Ascending aorta (tissue), 2 donors: ENCODE measurements at regions not wholly inside any gene's neighbourhood (a gene's known extent, or its start where the extent isn't known, plus 50 kb on each side); places are given as distances from the start of the nearest gene placed in this dataset.
"Not testable (repeated sequence)": the region's sequence is repeated elsewhere in the genome, so short reads cannot be mapped to it uniquely, and the experiment has no call there.

Experiments
- DNase-seq, 2 donors: peaks; one replicate each; pipeline ENCODE4 v3.0.0-alpha.2; 2019; ENCODE audit warnings: low spot score in 2 of 2
- H3K27ac ChIP-seq, 2 donors: fragments of 200-600 bp; sonication (generic); one replicate each; pipeline ENCODE4 v1.5.1; 2016 to 2017; ENCODE audit warnings: mild to moderate bottlenecking in 1 of 2
- H3K27me3 ChIP-seq: fragments of 200-600 bp; sonication (generic); one replicate; pipeline ENCODE4 v1.5.1; 2017
- H3K36me3 ChIP-seq, 2 donors: fragments of 200-600 bp; sonication (generic); one replicate each; pipeline ENCODE4 v1.5.1; 2016
- H3K4me1 ChIP-seq, 2 donors: fragments of 200-600 bp; sonication (generic); one replicate each; pipeline ENCODE4 v1.5.1; 2016 to 2017; ENCODE audit warnings: mild to moderate bottlenecking in 1 of 2
- H3K4me3 ChIP-seq, 2 donors: fragments of 200-600 bp; sonication (generic); one replicate each; pipeline ENCODE4 v1.5.1; 2016 to 2017; ENCODE audit warnings: mild to moderate bottlenecking in 1 of 2
- H3K9me3 ChIP-seq, 2 donors: fragments of 200-600 bp; sonication (generic); one replicate each; pipeline ENCODE4 v1.5.1; 2016
- CTCF ChIP-seq, 3 experiments: fragments of 200-600 bp in 2 of 3; fragments of 450-650 bp in 1 of 3; sonication (generic) in 2 of 3; IDR thresholded peaks; one replicate each; pipeline ENCODE4 v1.5.1; 2016 to 2019; ENCODE audit warnings: antibody characterized with exemption in 3 of 3, mild to moderate bottlenecking in 1 of 3, moderate library complexity in 1 of 3
- intact Hi-C: fragments of 100-400 bp; cut with DNase I; formaldehyde crosslinking; loops from one replicate; pipeline ENCODE4 v1.15.1; 2023

- intact Hi-C loops: no loop called here
- TF ChIP-seq CTCF (IDR thresholded peaks at IDR 0.05): no peak
- DNase-seq: no peak
Observed at GRCh38 chr4:164134388-164134787, 619.5 kb upstream of the SMIM31 start.

GRCh38 chr4:164136180-164136616, 617.7 kb upstream of the SMIM31 start:
- DNase-seq: no peak
- H3K9me3 ChIP-seq: no peaks in the 10 kb centered on the region
- intact Hi-C loops: no loop called here
- no peak for TF ChIP-seq CTCF (IDR thresholded peaks at IDR 0.05)
- no peaks in the 10 kb centered on the region for H3K27me3 ChIP-seq
- H3K4me3 ChIP-seq: no peak overlapping the region
- H3K27ac ChIP-seq: no peak overlapping the region
- no peaks in the 10 kb centered on the region for H3K4me1 ChIP-seq
- H3K36me3 ChIP-seq: no peaks in the 10 kb centered on the region

More at GRCh38 chr4:164134388-164134787, 619.5 kb upstream of the SMIM31 start:
- Histone ChIP-seq H3K4me1 (no peaks in the 10 kb centered on the region), H3K4me3 (no peak overlapping the region), H3K36me3 (no peaks in the 10 kb centered on the region), H3K27me3 (no peaks in the 10 kb centered on the region), H3K27ac (no peak overlapping the region), H3K9me3 (no peaks in the 10 kb centered on the region)

- no peak for TF ChIP-seq CTCF (IDR thresholded peaks at IDR 0.05)
- no peak for DNase-seq
- Histone ChIP-seq H3K27me3 (no peaks in the 10 kb centered on the region), H3K36me3 (no peaks in the 10 kb centered on the region), H3K4me3 (no peak overlapping the region), H3K9me3 (no peaks in the 10 kb centered on the region), H3K4me1 (no peaks in the 10 kb centered on the region), H3K27ac (no peak overlapping the region)
- intact Hi-C loops: no loop called here
Observed at GRCh38 chr4:164138521-164138920, 615.4 kb upstream of the SMIM31 start.

- intact Hi-C loops: no loop called here
- no peaks in the 10 kb centered on the region for H3K36me3 ChIP-seq
- H3K27ac ChIP-seq: no peak overlapping the region
- no peak for TF ChIP-seq CTCF (IDR thresholded peaks at IDR 0.05)
- H3K4me1 ChIP-seq: no peaks in the 10 kb centered on the region
- H3K27me3 ChIP-seq: no peaks in the 10 kb centered on the region
- H3K4me3 ChIP-seq: no peak overlapping the region
- H3K9me3 ChIP-seq: no peaks in the 10 kb centered on the region
- DNase-seq: no peak
Observed at GRCh38 chr4:164139291-164139690, 614.6 kb upstream of the SMIM31 start.

- H3K27ac ChIP-seq, H3K36me3 ChIP-seq, H3K4me3 ChIP-seq, H3K4me1 ChIP-seq, DNase-seq, H3K9me3 ChIP-seq, intact Hi-C loops, H3K27me3 ChIP-seq: not testable (repeated sequence)
Observed at GRCh38 chr4:164141755-164142375, 612.1 kb upstream of the SMIM31 start.

- no peak overlapping the region for H3K27ac ChIP-seq
- no peak for TF ChIP-seq CTCF (IDR thresholded peaks at IDR 0.05)
- H3K4me1 ChIP-seq: no peaks in the 10 kb centered on the region
- no peaks in the 10 kb centered on the region for H3K36me3 ChIP-seq
- no peaks in the 10 kb centered on the region for H3K9me3 ChIP-seq
- no peaks in the 10 kb centered on the region for H3K27me3 ChIP-seq
- intact Hi-C loops: no loop called here
- H3K4me3 ChIP-seq: no peak overlapping the region
- DNase-seq: no peak
Observed at GRCh38 chr4:164154416-164154815, 599.5 kb upstream of the SMIM31 start.
